K562 (cell line): ENCODE measurements at regions not wholly inside any gene's neighbourhood (a gene's known extent, or its start where the extent isn't known, plus 50 kb on each side); places are given as distances from the start of the nearest gene placed in this dataset.

Experiments used
- CEBPB ChIP-seq: fragments of 450-650 bp; IDR thresholded peaks from 2 replicates; pipeline ENCODE4 v1.6.1; 2016; ENCODE audit warnings: missing genetic modification characterization, missing compliant biosample characterization
- DACH1 ChIP-seq: fragments of 450-650 bp; IDR thresholded peaks from 2 replicates; pipeline ENCODE4 v1.6.1; 2018; ENCODE audit not compliant: partially characterized antibody
- EP300 ChIP-seq: IDR thresholded peaks from 2 replicates; pipeline ENCODE4 v1.6.1; 2012; ENCODE audit warnings: low read length, improper control_type of control experiment
- EZH2 ChIP-seq: IDR thresholded peaks from 2 replicates; pipeline ENCODE4 v1.6.1; 2012; ENCODE audit warnings: low read depth, mild to moderate bottlenecking, inconsistent platforms, low read length, borderline replicate concordance
- MYC ChIP-seq, 2 experiments: fragments of 250-450 bp in 1 of 2; sonication (Bioruptor Pico) in 1 of 2; IDR thresholded peaks; 2 replicates each; pipeline versions ENCODE4 v1.5.1 to v1.6.1; 2012 to 2021; ENCODE audit warnings: low read depth in 2 of 2, borderline replicate concordance in 1 of 2, improper control_type of control experiment in 1 of 2, low read length in 1 of 2, mild to moderate bottlenecking in 1 of 2, moderate library complexity in 1 of 2
- PHF21A ChIP-seq: fragments of 450-650 bp; IDR thresholded peaks from 2 replicates; pipeline ENCODE4 v1.6.1; 2017; ENCODE audit warnings: low read depth, borderline replicate concordance
- SMARCC2 ChIP-seq: fragments of 450-650 bp; IDR thresholded peaks from 2 replicates; pipeline ENCODE4 v1.6.1; 2017; ENCODE audit warnings: antibody characterized with exemption, moderate library complexity, mild to moderate bottlenecking, low read depth
- STAG1 ChIP-seq: sonication (generic); formaldehyde crosslinking; IDR thresholded peaks from 2 replicates; pipeline ENCODE4 v1.5.0; 2020; ENCODE audit warnings: missing genetic modification reagents, borderline replicate concordance
- TAF1 ChIP-seq: IDR thresholded peaks from 2 replicates; pipeline ENCODE4 v1.6.1; 2011; ENCODE audit warnings: mild to moderate bottlenecking, low read length, moderate library complexity; ENCODE audit not compliant: insufficient read depth, control insufficient read depth, severe bottlenecking; ENCODE audit errors: extremely low read depth
- YY1 ChIP-seq, 3 experiments: IDR thresholded peaks; 2 replicates each; pipeline ENCODE4 v1.6.1; 2011; ENCODE audit warnings: low read length in 2 of 3, mild to moderate bottlenecking in 2 of 3, moderate library complexity in 2 of 3, borderline replicate concordance in 1 of 3, control low read depth in 1 of 3, low read depth in 1 of 3; ENCODE audit not compliant: insufficient read depth in 3 of 3, insufficient replicate concordance in 2 of 3, control insufficient read depth in 1 of 3, insufficient read length in 1 of 3; ENCODE audit errors: extremely low read depth in 1 of 3
- ZNF24 ChIP-seq: fragments of 450-650 bp; IDR thresholded peaks from 2 replicates; pipeline ENCODE4 v1.6.1; 2016
- TF ChIP-seq, protein P1 (sequence below), 3 experiments: IDR thresholded peaks in 2 of 3; conservative IDR thresholded peaks in 1 of 3; 2 replicates each; pipeline ENCODE4 v1.5.1; 2011 to 2012; ENCODE audit warnings: low read length in 3 of 3, mild to moderate bottlenecking in 3 of 3, control low read depth in 2 of 3, improper control_type of control experiment in 1 of 3, inconsistent platforms in 1 of 3, low read depth in 1 of 3, mixed read lengths in 1 of 3, moderate library complexity in 1 of 3; ENCODE audit not compliant: insufficient read depth in 2 of 3
- TF ChIP-seq, protein P2 (sequence below), 2 experiments: IDR thresholded peaks; 2 replicates each; pipeline ENCODE4 v1.6.1; 2012; ENCODE audit warnings: improper control_type of control experiment in 2 of 2, low read depth in 2 of 2, low read length in 2 of 2, borderline replicate concordance in 1 of 2
- TF ChIP-seq, protein P3 (sequence below): fragments of 450-650 bp; IDR thresholded peaks from 2 replicates; pipeline ENCODE4 v1.6.1; 2016; ENCODE audit warnings: mild to moderate bottlenecking, moderate library complexity

DNA sequence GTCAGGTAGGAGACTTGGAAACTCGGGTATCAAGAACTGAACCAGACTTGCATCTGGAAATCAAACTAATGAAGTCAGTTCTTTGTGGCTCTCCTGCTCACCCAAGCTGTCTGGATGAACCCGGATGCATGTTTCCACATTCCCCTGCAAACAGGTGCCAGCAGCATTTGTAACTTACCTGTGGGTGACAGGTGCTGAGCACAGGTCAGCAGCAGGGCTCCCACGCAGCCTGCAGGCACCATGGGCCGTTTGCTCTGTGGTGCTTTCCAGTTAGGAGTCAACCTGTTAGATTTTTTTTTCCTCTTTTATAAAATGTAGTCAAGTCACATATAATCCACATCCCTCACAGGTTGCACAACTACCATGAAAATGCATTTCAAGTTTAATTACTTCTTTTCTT lies 385.6 kb upstream of the ADGRL3 start:
- no peak for TF ChIP-seq STAG1 (CRISPR knock-in tag)
- TF ChIP-seq PHF21A = no peak
- no peak for TF ChIP-seq TAF1
- TF ChIP-seq EP300 = no peak
- TF ChIP-seq, protein P1, sequence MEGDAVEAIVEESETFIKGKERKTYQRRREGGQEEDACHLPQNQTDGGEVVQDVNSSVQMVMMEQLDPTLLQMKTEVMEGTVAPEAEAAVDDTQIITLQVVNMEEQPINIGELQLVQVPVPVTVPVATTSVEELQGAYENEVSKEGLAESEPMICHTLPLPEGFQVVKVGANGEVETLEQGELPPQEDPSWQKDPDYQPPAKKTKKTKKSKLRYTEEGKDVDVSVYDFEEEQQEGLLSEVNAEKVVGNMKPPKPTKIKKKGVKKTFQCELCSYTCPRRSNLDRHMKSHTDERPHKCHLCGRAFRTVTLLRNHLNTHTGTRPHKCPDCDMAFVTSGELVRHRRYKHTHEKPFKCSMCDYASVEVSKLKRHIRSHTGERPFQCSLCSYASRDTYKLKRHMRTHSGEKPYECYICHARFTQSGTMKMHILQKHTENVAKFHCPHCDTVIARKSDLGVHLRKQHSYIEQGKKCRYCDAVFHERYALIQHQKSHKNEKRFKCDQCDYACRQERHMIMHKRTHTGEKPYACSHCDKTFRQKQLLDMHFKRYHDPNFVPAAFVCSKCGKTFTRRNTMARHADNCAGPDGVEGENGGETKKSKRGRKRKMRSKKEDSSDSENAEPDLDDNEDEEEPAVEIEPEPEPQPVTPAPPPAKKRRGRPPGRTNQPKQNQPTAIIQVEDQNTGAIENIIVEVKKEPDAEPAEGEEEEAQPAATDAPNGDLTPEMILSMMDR (IDR thresholded peaks at IDR 0.05 in 2 of 3, conservative IDR thresholded peaks at IDR 0.05 in 1 of 3; ENCODE audit: insufficient read depth in 2 of 3, low read depth in 1 of 3, low read length in 3 of 3) = no peak
- TF ChIP-seq MYC (IDR thresholded peaks at IDR 0.05; ENCODE audit: low read depth, low read length) = no peak
- no peak for TF ChIP-seq MYC (CRISPR knock-in tag; IDR thresholded peaks at IDR 0.05; ENCODE audit: borderline replicate concordance, low read depth)
- TF ChIP-seq DACH1 = no peak
- TF ChIP-seq CEBPB (tag) = no peak
- no peak for TF ChIP-seq YY1 (IDR thresholded peaks at IDR 0.05; ENCODE audit: borderline replicate concordance in 1 of 3, control insufficient read depth in 1 of 3, extremely low read depth in 1 of 3, insufficient read depth in 3 of 3, insufficient read length in 1 of 3, insufficient replicate concordance in 2 of 3, low read depth in 1 of 3, low read length in 2 of 3)
- TF ChIP-seq, protein P2, sequence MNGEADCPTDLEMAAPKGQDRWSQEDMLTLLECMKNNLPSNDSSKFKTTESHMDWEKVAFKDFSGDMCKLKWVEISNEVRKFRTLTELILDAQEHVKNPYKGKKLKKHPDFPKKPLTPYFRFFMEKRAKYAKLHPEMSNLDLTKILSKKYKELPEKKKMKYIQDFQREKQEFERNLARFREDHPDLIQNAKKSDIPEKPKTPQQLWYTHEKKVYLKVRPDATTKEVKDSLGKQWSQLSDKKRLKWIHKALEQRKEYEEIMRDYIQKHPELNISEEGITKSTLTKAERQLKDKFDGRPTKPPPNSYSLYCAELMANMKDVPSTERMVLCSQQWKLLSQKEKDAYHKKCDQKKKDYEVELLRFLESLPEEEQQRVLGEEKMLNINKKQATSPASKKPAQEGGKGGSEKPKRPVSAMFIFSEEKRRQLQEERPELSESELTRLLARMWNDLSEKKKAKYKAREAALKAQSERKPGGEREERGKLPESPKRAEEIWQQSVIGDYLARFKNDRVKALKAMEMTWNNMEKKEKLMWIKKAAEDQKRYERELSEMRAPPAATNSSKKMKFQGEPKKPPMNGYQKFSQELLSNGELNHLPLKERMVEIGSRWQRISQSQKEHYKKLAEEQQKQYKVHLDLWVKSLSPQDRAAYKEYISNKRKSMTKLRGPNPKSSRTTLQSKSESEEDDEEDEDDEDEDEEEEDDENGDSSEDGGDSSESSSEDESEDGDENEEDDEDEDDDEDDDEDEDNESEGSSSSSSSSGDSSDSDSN (IDR thresholded peaks at IDR 0.05; ENCODE audit: borderline replicate concordance in 1 of 2, low read depth in 2 of 2, low read length in 2 of 2) = no peak
- TF ChIP-seq SMARCC2 = no peak
- no peak for TF ChIP-seq EZH2
- TF ChIP-seq ZNF24 = no peak
- TF ChIP-seq, protein P3, sequence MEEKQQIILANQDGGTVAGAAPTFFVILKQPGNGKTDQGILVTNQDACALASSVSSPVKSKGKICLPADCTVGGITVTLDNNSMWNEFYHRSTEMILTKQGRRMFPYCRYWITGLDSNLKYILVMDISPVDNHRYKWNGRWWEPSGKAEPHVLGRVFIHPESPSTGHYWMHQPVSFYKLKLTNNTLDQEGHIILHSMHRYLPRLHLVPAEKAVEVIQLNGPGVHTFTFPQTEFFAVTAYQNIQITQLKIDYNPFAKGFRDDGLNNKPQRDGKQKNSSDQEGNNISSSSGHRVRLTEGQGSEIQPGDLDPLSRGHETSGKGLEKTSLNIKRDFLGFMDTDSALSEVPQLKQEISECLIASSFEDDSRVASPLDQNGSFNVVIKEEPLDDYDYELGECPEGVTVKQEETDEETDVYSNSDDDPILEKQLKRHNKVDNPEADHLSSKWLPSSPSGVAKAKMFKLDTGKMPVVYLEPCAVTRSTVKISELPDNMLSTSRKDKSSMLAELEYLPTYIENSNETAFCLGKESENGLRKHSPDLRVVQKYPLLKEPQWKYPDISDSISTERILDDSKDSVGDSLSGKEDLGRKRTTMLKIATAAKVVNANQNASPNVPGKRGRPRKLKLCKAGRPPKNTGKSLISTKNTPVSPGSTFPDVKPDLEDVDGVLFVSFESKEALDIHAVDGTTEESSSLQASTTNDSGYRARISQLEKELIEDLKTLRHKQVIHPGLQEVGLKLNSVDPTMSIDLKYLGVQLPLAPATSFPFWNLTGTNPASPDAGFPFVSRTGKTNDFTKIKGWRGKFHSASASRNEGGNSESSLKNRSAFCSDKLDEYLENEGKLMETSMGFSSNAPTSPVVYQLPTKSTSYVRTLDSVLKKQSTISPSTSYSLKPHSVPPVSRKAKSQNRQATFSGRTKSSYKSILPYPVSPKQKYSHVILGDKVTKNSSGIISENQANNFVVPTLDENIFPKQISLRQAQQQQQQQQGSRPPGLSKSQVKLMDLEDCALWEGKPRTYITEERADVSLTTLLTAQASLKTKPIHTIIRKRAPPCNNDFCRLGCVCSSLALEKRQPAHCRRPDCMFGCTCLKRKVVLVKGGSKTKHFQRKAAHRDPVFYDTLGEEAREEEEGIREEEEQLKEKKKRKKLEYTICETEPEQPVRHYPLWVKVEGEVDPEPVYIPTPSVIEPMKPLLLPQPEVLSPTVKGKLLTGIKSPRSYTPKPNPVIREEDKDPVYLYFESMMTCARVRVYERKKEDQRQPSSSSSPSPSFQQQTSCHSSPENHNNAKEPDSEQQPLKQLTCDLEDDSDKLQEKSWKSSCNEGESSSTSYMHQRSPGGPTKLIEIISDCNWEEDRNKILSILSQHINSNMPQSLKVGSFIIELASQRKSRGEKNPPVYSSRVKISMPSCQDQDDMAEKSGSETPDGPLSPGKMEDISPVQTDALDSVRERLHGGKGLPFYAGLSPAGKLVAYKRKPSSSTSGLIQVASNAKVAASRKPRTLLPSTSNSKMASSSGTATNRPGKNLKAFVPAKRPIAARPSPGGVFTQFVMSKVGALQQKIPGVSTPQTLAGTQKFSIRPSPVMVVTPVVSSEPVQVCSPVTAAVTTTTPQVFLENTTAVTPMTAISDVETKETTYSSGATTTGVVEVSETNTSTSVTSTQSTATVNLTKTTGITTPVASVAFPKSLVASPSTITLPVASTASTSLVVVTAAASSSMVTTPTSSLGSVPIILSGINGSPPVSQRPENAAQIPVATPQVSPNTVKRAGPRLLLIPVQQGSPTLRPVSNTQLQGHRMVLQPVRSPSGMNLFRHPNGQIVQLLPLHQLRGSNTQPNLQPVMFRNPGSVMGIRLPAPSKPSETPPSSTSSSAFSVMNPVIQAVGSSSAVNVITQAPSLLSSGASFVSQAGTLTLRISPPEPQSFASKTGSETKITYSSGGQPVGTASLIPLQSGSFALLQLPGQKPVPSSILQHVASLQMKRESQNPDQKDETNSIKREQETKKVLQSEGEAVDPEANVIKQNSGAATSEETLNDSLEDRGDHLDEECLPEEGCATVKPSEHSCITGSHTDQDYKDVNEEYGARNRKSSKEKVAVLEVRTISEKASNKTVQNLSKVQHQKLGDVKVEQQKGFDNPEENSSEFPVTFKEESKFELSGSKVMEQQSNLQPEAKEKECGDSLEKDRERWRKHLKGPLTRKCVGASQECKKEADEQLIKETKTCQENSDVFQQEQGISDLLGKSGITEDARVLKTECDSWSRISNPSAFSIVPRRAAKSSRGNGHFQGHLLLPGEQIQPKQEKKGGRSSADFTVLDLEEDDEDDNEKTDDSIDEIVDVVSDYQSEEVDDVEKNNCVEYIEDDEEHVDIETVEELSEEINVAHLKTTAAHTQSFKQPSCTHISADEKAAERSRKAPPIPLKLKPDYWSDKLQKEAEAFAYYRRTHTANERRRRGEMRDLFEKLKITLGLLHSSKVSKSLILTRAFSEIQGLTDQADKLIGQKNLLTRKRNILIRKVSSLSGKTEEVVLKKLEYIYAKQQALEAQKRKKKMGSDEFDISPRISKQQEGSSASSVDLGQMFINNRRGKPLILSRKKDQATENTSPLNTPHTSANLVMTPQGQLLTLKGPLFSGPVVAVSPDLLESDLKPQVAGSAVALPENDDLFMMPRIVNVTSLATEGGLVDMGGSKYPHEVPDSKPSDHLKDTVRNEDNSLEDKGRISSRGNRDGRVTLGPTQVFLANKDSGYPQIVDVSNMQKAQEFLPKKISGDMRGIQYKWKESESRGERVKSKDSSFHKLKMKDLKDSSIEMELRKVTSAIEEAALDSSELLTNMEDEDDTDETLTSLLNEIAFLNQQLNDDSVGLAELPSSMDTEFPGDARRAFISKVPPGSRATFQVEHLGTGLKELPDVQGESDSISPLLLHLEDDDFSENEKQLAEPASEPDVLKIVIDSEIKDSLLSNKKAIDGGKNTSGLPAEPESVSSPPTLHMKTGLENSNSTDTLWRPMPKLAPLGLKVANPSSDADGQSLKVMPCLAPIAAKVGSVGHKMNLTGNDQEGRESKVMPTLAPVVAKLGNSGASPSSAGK = no peak
